ENCODE measurements at regions not wholly inside any gene's neighbourhood (a gene's known extent, or its start where the extent isn't known, plus 50 kb on each side); places are given as distances from the start of the nearest gene placed in this dataset.

GRCh38 chrX:17294561-17294960 lies 80.4 kb upstream of the NHS start:
- DNase-seq (ENCODE audit: low spot score): no peak
- Histone ChIP-seq H3K27ac (no peak overlapping the region), H3K36me3 (replicated peaks; ENCODE audit: insufficient read depth, low read depth) (no peaks in the 10 kb centered on the region), H3K4me3 (no peak overlapping the region), H3K27me3 (no peaks in the 10 kb centered on the region), H3K9me2 (replicated peaks; ENCODE audit: insufficient read depth) (no peaks in the 10 kb centered on the region), H4K20me1 (ENCODE audit: insufficient read depth, poor library complexity, severe bottlenecking) (no peaks in the 10 kb centered on the region), H3K4me1 (ENCODE audit: insufficient read depth) (no peaks in the 10 kb centered on the region), H2AFZ (no peak overlapping the region), H3K4me2 (no peak overlapping the region), H3K79me2 (no peaks in the 10 kb centered on the region), H3K9me3 (ENCODE audit: low read depth) (no peaks in the 10 kb centered on the region)
- WGBS (ENCODE audit: low lambda C conversion rate, missing lambda C conversion rate): 92% methylated on average over 1 of the region's 1 CpG
- TF ChIP-seq EZH2phosphoT487 (IDR thresholded peaks at IDR 0.05; ENCODE audit: low read depth, severe bottlenecking, unreplicated experiment) (no peak), EZH2 (IDR thresholded peaks at IDR 0.05; ENCODE audit: borderline replicate concordance) (no peak), CTCF (IDR thresholded peaks at IDR 0.05; ENCODE audit: poor library complexity) (no peak)

GRCh38 chrX:17295791-17296190 lies 79.2 kb upstream of the NHS start:
- Histone ChIP-seq H3K27ac (no peak overlapping the region), H2AFZ (no peak overlapping the region), H3K79me2 (no peaks in the 10 kb centered on the region), H3K4me3 (no peak overlapping the region), H3K4me2 (no peak overlapping the region), H3K27me3 (no peaks in the 10 kb centered on the region), H3K9me2 (replicated peaks; ENCODE audit: insufficient read depth) (no peaks in the 10 kb centered on the region), H3K4me1 (ENCODE audit: insufficient read depth) (no peaks in the 10 kb centered on the region), H3K36me3 (replicated peaks; ENCODE audit: insufficient read depth, low read depth) (no peaks in the 10 kb centered on the region), H3K9me3 (ENCODE audit: low read depth) (no peaks in the 10 kb centered on the region), H4K20me1 (ENCODE audit: insufficient read depth, poor library complexity, severe bottlenecking) (no peaks in the 10 kb centered on the region)
- 67% methylated on average over 1 of the region's 1 CpG for WGBS (ENCODE audit: low lambda C conversion rate, missing lambda C conversion rate)
- DNase-seq (ENCODE audit: low spot score): peak; percentile 14
- TF ChIP-seq EZH2 (IDR thresholded peaks at IDR 0.05; ENCODE audit: borderline replicate concordance) (no peak), EZH2phosphoT487 (IDR thresholded peaks at IDR 0.05; ENCODE audit: low read depth, severe bottlenecking, unreplicated experiment) (no peak), CTCF (IDR thresholded peaks at IDR 0.05; ENCODE audit: poor library complexity) (no peak)

GRCh38 chrX:17298564-17298963 lies 76.4 kb upstream of the NHS start:
- H3K9me2 ChIP-seq (replicated peaks; ENCODE audit: insufficient read depth): no peaks in the 10 kb centered on the region
- H3K36me3 ChIP-seq (replicated peaks; ENCODE audit: insufficient read depth, low read depth): no peaks in the 10 kb centered on the region
- TF ChIP-seq CTCF (IDR thresholded peaks at IDR 0.05; ENCODE audit: poor library complexity): no peak
- no peak for TF ChIP-seq EZH2 (IDR thresholded peaks at IDR 0.05; ENCODE audit: borderline replicate concordance)
- TF ChIP-seq EZH2phosphoT487 (IDR thresholded peaks at IDR 0.05; ENCODE audit: low read depth, severe bottlenecking, unreplicated experiment): no peak
- no peak for DNase-seq (ENCODE audit: low spot score)
- H4K20me1 ChIP-seq (ENCODE audit: insufficient read depth, poor library complexity, severe bottlenecking): no peaks in the 10 kb centered on the region
- H3K4me3 ChIP-seq: no peak overlapping the region
- no peak overlapping the region for H3K27ac ChIP-seq
- no peak overlapping the region for H2AFZ ChIP-seq
- no peaks in the 10 kb centered on the region for H3K9me3 ChIP-seq (ENCODE audit: low read depth)
- WGBS (ENCODE audit: low lambda C conversion rate, missing lambda C conversion rate): 53% methylated on average over 1 of the region's 1 CpG
- no peaks in the 10 kb centered on the region for H3K79me2 ChIP-seq
- no peaks in the 10 kb centered on the region for H3K27me3 ChIP-seq
- H3K4me1 ChIP-seq (ENCODE audit: insufficient read depth): no peaks in the 10 kb centered on the region
- H3K4me2 ChIP-seq: no peak overlapping the region

GRCh38 chrX:17299206-17299605 lies 75.8 kb upstream of the NHS start:
- no peaks in the 10 kb centered on the region for H3K9me3 ChIP-seq (ENCODE audit: low read depth)

More at GRCh38 chrX:17299206-17299605, 75.8 kb upstream of the NHS start:
- Histone ChIP-seq H2AFZ (no peak overlapping the region), H3K4me2 (no peak overlapping the region), H3K4me1 (ENCODE audit: insufficient read depth) (no peaks in the 10 kb centered on the region), H3K27ac (no peak overlapping the region), H3K79me2 (no peaks in the 10 kb centered on the region), H3K4me3 (no peak overlapping the region), H3K27me3 (no peaks in the 10 kb centered on the region), H3K36me3 (replicated peaks; ENCODE audit: insufficient read depth, low read depth) (no peaks in the 10 kb centered on the region), H3K9me2 (replicated peaks; ENCODE audit: insufficient read depth) (no peaks in the 10 kb centered on the region), H4K20me1 (ENCODE audit: insufficient read depth, poor library complexity, severe bottlenecking) (no peaks in the 10 kb centered on the region)
- no peak for DNase-seq (ENCODE audit: low spot score)
- 67% methylated on average over 5 of the region's 5 CpGs for WGBS (ENCODE audit: low lambda C conversion rate, missing lambda C conversion rate)
- TF ChIP-seq CTCF (IDR thresholded peaks at IDR 0.05; ENCODE audit: poor library complexity) (no peak), EZH2 (IDR thresholded peaks at IDR 0.05; ENCODE audit: borderline replicate concordance) (no peak), EZH2phosphoT487 (IDR thresholded peaks at IDR 0.05; ENCODE audit: low read depth, severe bottlenecking, unreplicated experiment) (no peak)

All from hepatocyte (in vitro differentiated cells).